GM12892 (cell line): ENCODE measurements at regions not wholly inside any gene's neighbourhood (a gene's known extent, or its start where the extent isn't known, plus 50 kb on each side); places are given as distances from the start of the nearest gene placed in this dataset.

Experiments
- POLR2A ChIP-seq: IDR thresholded peaks from 2 replicates; pipeline ENCODE4 v1.6.1; 2011; ENCODE audit warnings: low read depth, low read length, control low read depth
- POLR2AphosphoS5 ChIP-seq: IDR thresholded peaks from 2 replicates; pipeline ENCODE4 v1.6.1; 2011; ENCODE audit warnings: low read depth, low read length, control low read depth
- TAF1 ChIP-seq: IDR thresholded peaks from 2 replicates; pipeline ENCODE4 v1.6.1; 2011; ENCODE audit warnings: low read depth, mild to moderate bottlenecking, control low read depth, low read length, borderline replicate concordance

GRCh38 chr5:2388571-2388970, 362.9 kb downstream of the IRX2 start:
- TF ChIP-seq POLR2AphosphoS5 (no peak), POLR2A (no peak), TAF1 (no peak)
